Smooth muscle cell (in vitro differentiated cells): ENCODE measurements at regions not wholly inside any gene's neighbourhood (a gene's known extent, or its start where the extent isn't known, plus 50 kb on each side); places are given as distances from the start of the nearest gene placed in this dataset.

Experiments used
- DNase-seq: peaks from one replicate; lab custom pipeline; 2025; ENCODE audit not compliant: unreplicated experiment; lab: John Stamatoyannopoulos, UW
- H2AFZ ChIP-seq: fragments of 200-600 bp; sonication (generic); 2 replicates; pipeline ENCODE4 v1.6.0; 2016; ENCODE audit warnings: antibody characterized with exemption, low read depth, mild to moderate bottlenecking
- H3F3A ChIP-seq: fragments of 200-600 bp; sonication (generic); 2 replicates; pipeline ENCODE4 v1.6.0; 2017; ENCODE audit warnings: antibody characterized with exemption, low read depth
- H3K27ac ChIP-seq: fragments of 200-600 bp; sonication (generic); 2 replicates; pipeline ENCODE4 v1.5.1; 2016; ENCODE audit warnings: low read depth, mild to moderate bottlenecking
- H3K27me3 ChIP-seq: fragments of 200-600 bp; sonication (generic); 2 replicates; pipeline ENCODE4 v1.6.1; 2016; ENCODE audit warnings: low read depth, mild to moderate bottlenecking
- H3K36me3 ChIP-seq: fragments of 200-600 bp; sonication (generic); 2 replicates; pipeline ENCODE4 v1.5.1; 2016; ENCODE audit warnings: low read depth
- H3K4me1 ChIP-seq: fragments of 200-600 bp; sonication (generic); 2 replicates; pipeline ENCODE4 v1.5.1; 2016; ENCODE audit warnings: low read depth
- H3K4me2 ChIP-seq: fragments of 200-600 bp; sonication (generic); 2 replicates; pipeline ENCODE4 v1.6.0; 2016; ENCODE audit warnings: mild to moderate bottlenecking
- H3K4me3 ChIP-seq: fragments of 200-600 bp; sonication (generic); 2 replicates; pipeline ENCODE4 v1.5.1; 2016; ENCODE audit warnings: mild to moderate bottlenecking
- H3K79me2 ChIP-seq: fragments of 200-600 bp; sonication (generic); 2 replicates; pipeline ENCODE4 v1.6.0; 2016; ENCODE audit warnings: low read depth, mild to moderate bottlenecking
- H3K9ac ChIP-seq: fragments of 200-600 bp; sonication (generic); 2 replicates; pipeline ENCODE4 v1.6.0; 2016; ENCODE audit warnings: low read depth
- H3K9me3 ChIP-seq: fragments of 200-600 bp; sonication (generic); replicated peaks from 2 replicates; pipeline ENCODE4 v1.5.1; 2016; ENCODE audit warnings: low read depth
- H4K20me1 ChIP-seq: fragments of 200-600 bp; sonication (generic); 2 replicates; pipeline ENCODE4 v1.6.0; 2016; ENCODE audit warnings: low read depth
- CTCF ChIP-seq: fragments of 200-600 bp; sonication (generic); IDR thresholded peaks from 2 replicates; pipeline ENCODE4 v1.5.1; 2017; ENCODE audit warnings: borderline replicate concordance, mild to moderate bottlenecking, antibody characterized with exemption; ENCODE audit not compliant: insufficient read depth, poor library complexity, severe bottlenecking
- WGBS: methylation state at CpG from one replicate; pipeline ENCODE4 v1.1.7; 2016; ENCODE audit warnings: low lambda C conversion rate; 5-methylcytosine and 5-hydroxymethylcytosine counted together

DNA sequence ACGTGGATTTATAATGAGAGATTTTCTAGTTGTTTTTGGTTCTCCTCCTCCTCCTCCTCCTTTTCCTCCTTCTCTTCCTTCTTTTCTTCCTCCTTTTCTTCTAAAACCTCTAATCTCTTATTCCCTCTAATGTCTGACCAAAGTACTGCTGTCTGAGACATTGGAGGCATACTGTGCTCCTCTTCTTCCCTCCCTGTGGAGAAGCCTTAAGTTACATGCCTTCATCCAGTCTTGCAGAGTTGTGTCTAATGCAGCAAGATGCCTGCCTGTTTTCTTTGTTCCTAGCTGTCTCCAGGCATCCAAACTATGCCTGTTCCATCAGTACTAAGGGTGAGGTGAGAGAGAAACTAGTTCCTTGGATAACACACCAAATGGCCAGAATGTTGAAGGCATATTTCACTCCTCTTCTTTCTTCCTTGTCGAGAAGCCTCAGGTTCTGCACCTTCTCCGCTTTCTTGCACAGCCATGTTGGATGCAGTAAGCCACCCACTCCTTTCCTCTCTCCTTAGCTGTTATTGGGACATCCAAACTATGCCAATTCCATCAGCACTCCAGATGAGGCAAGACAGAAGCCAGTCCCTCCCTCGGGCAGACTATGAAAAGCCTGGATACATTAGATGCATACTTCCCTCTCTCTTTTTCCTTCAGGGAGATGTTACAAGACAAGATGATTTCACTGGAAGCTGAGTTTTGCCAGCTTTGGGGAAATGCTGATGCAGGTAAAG is 285.7 kb upstream of the TRAM1L1 start:
- H3K36me3 ChIP-seq, result no peaks in the 10 kb centered on the region

DNA sequence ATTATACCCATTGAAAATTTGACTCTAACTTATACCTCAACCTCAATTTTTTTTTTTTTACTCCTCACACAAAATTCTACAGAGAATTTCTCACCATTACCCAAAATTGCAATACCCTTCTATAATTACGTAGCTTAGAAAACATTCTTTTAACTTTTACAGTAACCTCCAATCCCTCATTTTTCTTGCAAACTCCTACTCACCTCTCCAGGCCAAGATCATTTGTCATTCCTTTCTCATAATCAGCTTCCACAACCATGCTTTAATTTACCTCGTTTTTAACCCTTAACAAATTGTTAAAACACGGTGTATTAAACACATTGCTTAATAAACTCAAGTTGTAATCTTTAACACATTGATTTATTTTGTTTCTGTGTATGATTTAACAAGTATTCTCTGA is 289.7 kb upstream of the TRAM1L1 start:
- TF ChIP-seq CTCF, result no peak
- no peaks in the 10 kb centered on the region for H3K36me3 ChIP-seq
- H4K20me1 ChIP-seq, result no peaks in the 10 kb centered on the region
- no peak for DNase-seq
- no peak overlapping the region for H3K4me2 ChIP-seq
- no peak overlapping the region for H2AFZ ChIP-seq
- no peak overlapping the region for H3K4me3 ChIP-seq
- H3K9ac ChIP-seq, result no peak overlapping the region
- H3K27ac ChIP-seq, result no peak overlapping the region
- H3K9me3 ChIP-seq, result no peaks in the 10 kb centered on the region
- no peaks in the 10 kb centered on the region for H3K4me1 ChIP-seq
- no peaks in the 10 kb centered on the region for H3K27me3 ChIP-seq
- 76% methylated on average over 3 of the region's 3 CpGs for WGBS
- no peaks in the 10 kb centered on the region for H3F3A ChIP-seq
- no peaks in the 10 kb centered on the region for H3K79me2 ChIP-seq

More for the DNA sequence above, 285.7 kb upstream of the TRAM1L1 start:
- no peaks in the 10 kb centered on the region for H4K20me1 ChIP-seq
- no peaks in the 10 kb centered on the region for H3K79me2 ChIP-seq
- H2AFZ ChIP-seq, result peak overlapping the region; percentile 41
- TF ChIP-seq CTCF, result no peak
- H3K27ac ChIP-seq, result no peak overlapping the region
- H3K4me2 ChIP-seq, result no peak overlapping the region
- no peaks in the 10 kb centered on the region for H3K27me3 ChIP-seq
- DNase-seq, result no peak
- no peaks in the 10 kb centered on the region for H3F3A ChIP-seq
- no peak overlapping the region for H3K4me3 ChIP-seq
- H3K9ac ChIP-seq, result no peak overlapping the region
- H3K9me3 ChIP-seq, result no peaks in the 10 kb centered on the region
- 79% methylated on average over 4 of the region's 4 CpGs for WGBS
- H3K4me1 ChIP-seq, result no peaks in the 10 kb centered on the region

- no peaks in the 10 kb centered on the region for H3K27me3 ChIP-seq
- H3K27ac ChIP-seq, result no peak overlapping the region
- H3K9me3 ChIP-seq, result no peaks in the 10 kb centered on the region
- no peaks in the 10 kb centered on the region for H3F3A ChIP-seq
- H3K4me1 ChIP-seq, result no peaks in the 10 kb centered on the region
- H3K4me2 ChIP-seq, result no peak overlapping the region
- DNase-seq, result no peak
- TF ChIP-seq CTCF, result no peak
- no peak overlapping the region for H3K9ac ChIP-seq
- no peak overlapping the region for H3K4me3 ChIP-seq
- no peaks in the 10 kb centered on the region for H3K79me2 ChIP-seq
- no peak overlapping the region for H2AFZ ChIP-seq
- no peaks in the 10 kb centered on the region for H3K36me3 ChIP-seq
- no peaks in the 10 kb centered on the region for H4K20me1 ChIP-seq
These were observed 291.3 kb upstream of the TRAM1L1 start for GRCh38 chr4:117376692-117377091.

DNA sequence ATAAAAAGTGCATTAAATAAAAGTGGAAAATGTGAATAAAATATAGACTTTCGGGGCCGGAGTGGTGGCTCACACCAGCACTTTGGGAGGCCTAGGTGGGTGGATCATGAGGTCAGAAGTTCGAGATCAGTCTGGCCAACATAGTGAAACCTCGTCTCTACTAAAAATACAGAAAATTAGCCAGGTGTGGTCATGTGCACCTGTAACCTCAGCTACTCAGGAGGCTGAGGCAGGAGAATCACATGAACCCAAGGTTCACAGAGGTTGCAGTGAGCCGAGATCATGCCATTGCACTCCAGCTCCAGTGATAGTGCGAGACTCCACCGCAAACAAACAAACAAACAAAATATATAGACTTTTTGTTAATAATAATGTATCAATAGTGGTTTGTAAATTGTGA is 293.6 kb upstream of the TRAM1L1 start:
- no peaks in the 10 kb centered on the region for H4K20me1 ChIP-seq
- no peak overlapping the region for H3K27ac ChIP-seq
- no peak overlapping the region for H3K9ac ChIP-seq
- H3F3A ChIP-seq, result no peaks in the 10 kb centered on the region
- H3K9me3 ChIP-seq, result no peaks in the 10 kb centered on the region
- H3K4me1 ChIP-seq, result no peaks in the 10 kb centered on the region
- H2AFZ ChIP-seq, result no peak overlapping the region
- H3K79me2 ChIP-seq, result no peaks in the 10 kb centered on the region
- 96% methylated on average over 7 of the region's 7 CpGs for WGBS
- no peaks in the 10 kb centered on the region for H3K36me3 ChIP-seq
- H3K4me2 ChIP-seq, result no peak overlapping the region
- H3K27me3 ChIP-seq, result no peaks in the 10 kb centered on the region
- TF ChIP-seq CTCF, result no peak
- no peak for DNase-seq
- no peak overlapping the region for H3K4me3 ChIP-seq
